Mesodermal cell (in vitro differentiated cells): ENCODE measurements at regions not wholly inside any gene's neighbourhood (a gene's known extent, or its start where the extent isn't known, plus 50 kb on each side); places are given as distances from the start of the nearest gene placed in this dataset.

Experiments used
- H3K27ac ChIP-seq: 2 replicates; pipeline ENCODE4 v1.7.0; 2013; ENCODE audit warnings: mild to moderate bottlenecking, low read depth, low read length, moderate library complexity; ENCODE audit not compliant: severe bottlenecking
- H3K36me3 ChIP-seq: 2 replicates; pipeline ENCODE4 v1.7.1; 2013; ENCODE audit warnings: mild to moderate bottlenecking, low read length, moderate library complexity; ENCODE audit not compliant: control insufficient read depth, insufficient read depth
- H3K4me1 ChIP-seq: one replicate; pipeline ENCODE4 v1.7.1; 2013; ENCODE audit warnings: mild to moderate bottlenecking, low read length; ENCODE audit not compliant: insufficient read depth, control insufficient read depth, poor library complexity, severe bottlenecking
- H3K4me3 ChIP-seq: 2 replicates; pipeline ENCODE4 v1.7.0; 2013; ENCODE audit warnings: low read length, control low read depth, mild to moderate bottlenecking; ENCODE audit not compliant: insufficient read depth, poor library complexity, severe bottlenecking; ENCODE audit errors: extremely low read depth
- H3K9me3 ChIP-seq: 2 replicates; pipeline ENCODE4 v1.7.1; 2013; ENCODE audit warnings: mild to moderate bottlenecking, low read length, moderate library complexity; ENCODE audit not compliant: control insufficient read depth
- WGBS, 2 experiments: methylation state at CpG; one replicate each; pipeline ENCODE4 v1.1.5; 2013; ENCODE audit warnings: missing lambda C conversion rate in 2 of 2; ENCODE audit not compliant: insufficient coverage in 2 of 2; 5-methylcytosine and 5-hydroxymethylcytosine counted together

GRCh38 chr10:129108378-129108777, 358.7 kb upstream of the MGMT start:
- 94 to 100% methylated on average over 4 of the region's 6 CpGs for WGBS, 2 experiments
- Histone ChIP-seq H3K36me3 (no peaks in the 10 kb centered on the region), H3K4me1 (no peaks in the 10 kb centered on the region), H3K4me3 (no peak overlapping the region), H3K27ac (no peak overlapping the region), H3K9me3 (no peaks in the 10 kb centered on the region)

GRCh38 chr10:129108994-129109393, 358.0 kb upstream of the MGMT start:
- H3K27ac ChIP-seq, result no peak overlapping the region
- WGBS, 2 experiments, result 92 to 96% methylated on average over 4 to 6 of the region's 6 CpGs
- H3K9me3 ChIP-seq, result no peaks in the 10 kb centered on the region
- no peaks in the 10 kb centered on the region for H3K4me1 ChIP-seq
- no peaks in the 10 kb centered on the region for H3K36me3 ChIP-seq
- H3K4me3 ChIP-seq, result no peak overlapping the region

GRCh38 chr10:129110780-129111179, 356.3 kb upstream of the MGMT start:
- Histone ChIP-seq H3K27ac (no peak overlapping the region), H3K4me1 (no peaks in the 10 kb centered on the region), H3K36me3 (no peaks in the 10 kb centered on the region), H3K9me3 (no peaks in the 10 kb centered on the region), H3K4me3 (no peak overlapping the region)
- WGBS, 2 experiments, result 94 to 95% methylated on average over 9 of the region's 10 CpGs

- WGBS, 2 experiments, result 92 to 99% methylated on average over 4 to 5 of the region's 6 CpGs
- Histone ChIP-seq H3K4me3 (no peak overlapping the region), H3K36me3 (no peaks in the 10 kb centered on the region), H3K27ac (no peak overlapping the region), H3K4me1 (no peaks in the 10 kb centered on the region), H3K9me3 (no peaks in the 10 kb centered on the region)
These were observed 355.1 kb upstream of the MGMT start for GRCh38 chr10:129111922-129112321.

- WGBS, 2 experiments, result 82 to 99% methylated on average over 7 to 9 of the region's 10 CpGs
- no peak overlapping the region for H3K4me3 ChIP-seq
These were observed 352.5 kb upstream of the MGMT start for GRCh38 chr10:129114588-129114987.

GRCh38 chr10:129116371-129116770, 350.7 kb upstream of the MGMT start:
- Histone ChIP-seq H3K36me3 (no peaks in the 10 kb centered on the region), H3K9me3 (no peaks in the 10 kb centered on the region), H3K4me1 (no peaks in the 10 kb centered on the region), H3K27ac (no peak overlapping the region), H3K4me3 (no peak overlapping the region)
- WGBS, 2 experiments, result 84 to 90% methylated on average over 4 to 7 of the region's 8 CpGs

More at GRCh38 chr10:129114588-129114987, 352.5 kb upstream of the MGMT start:
- Histone ChIP-seq H3K27ac (no peak overlapping the region), H3K9me3 (no peaks in the 10 kb centered on the region), H3K36me3 (no peaks in the 10 kb centered on the region), H3K4me1 (no peaks in the 10 kb centered on the region)

GRCh38 chr10:129120441-129120840, 346.6 kb upstream of the MGMT start:
- Histone ChIP-seq H3K36me3 (no peaks in the 10 kb centered on the region), H3K27ac (no peak overlapping the region), H3K4me3 (no peak overlapping the region), H3K4me1 (no peaks in the 10 kb centered on the region), H3K9me3 (no peaks in the 10 kb centered on the region)
- 100% methylated on average over 1 of the region's 2 CpGs; no CpG with 5 or more reads in 1 of the 2 experiments for WGBS, 2 experiments

- 88 to 89% methylated on average over 3 of the region's 3 CpGs for WGBS, 2 experiments
- no peaks in the 10 kb centered on the region for H3K36me3 ChIP-seq
- H3K27ac ChIP-seq, result no peak overlapping the region
These were observed 344.2 kb upstream of the MGMT start for GRCh38 chr10:129122846-129123245.

GRCh38 chr10:129123428-129123827, 343.6 kb upstream of the MGMT start:
- H3K27ac ChIP-seq, result no peak overlapping the region
- H3K36me3 ChIP-seq, result no peaks in the 10 kb centered on the region
- H3K9me3 ChIP-seq, result no peaks in the 10 kb centered on the region
- 82 to 93% methylated on average over 6 of the region's 6 CpGs for WGBS, 2 experiments
- no peak overlapping the region for H3K4me3 ChIP-seq
- no peaks in the 10 kb centered on the region for H3K4me1 ChIP-seq

More at GRCh38 chr10:129122846-129123245, 344.2 kb upstream of the MGMT start:
- Histone ChIP-seq H3K4me3 (no peak overlapping the region), H3K4me1 (no peaks in the 10 kb centered on the region), H3K9me3 (no peaks in the 10 kb centered on the region)

GRCh38 chr10:129126982-129127381, 340.1 kb upstream of the MGMT start:
- Histone ChIP-seq H3K36me3 (no peaks in the 10 kb centered on the region), H3K9me3 (no peaks in the 10 kb centered on the region), H3K27ac (no peak overlapping the region), H3K4me1 (no peaks in the 10 kb centered on the region), H3K4me3 (no peak overlapping the region)
- WGBS, 2 experiments, result 50 to 90% methylated on average over 1 of the region's 4 CpGs

GRCh38 chr10:129131457-129132132, 335.4 kb upstream of the MGMT start:
- H3K4me3 ChIP-seq, result no peak overlapping the region
- no peaks in the 10 kb centered on the region for H3K9me3 ChIP-seq
- no peaks in the 10 kb centered on the region for H3K36me3 ChIP-seq
- H3K4me1 ChIP-seq, result no peaks in the 10 kb centered on the region
- 89 to 95% methylated on average over 7 to 10 of the region's 12 CpGs for WGBS, 2 experiments
- H3K27ac ChIP-seq, result no peak overlapping the region
